ENCODE measurements at regions not wholly inside any gene's neighbourhood (a gene's known extent, or its start where the extent isn't known, plus 50 kb on each side); places are given as distances from the start of the nearest gene placed in this dataset.

DNA sequence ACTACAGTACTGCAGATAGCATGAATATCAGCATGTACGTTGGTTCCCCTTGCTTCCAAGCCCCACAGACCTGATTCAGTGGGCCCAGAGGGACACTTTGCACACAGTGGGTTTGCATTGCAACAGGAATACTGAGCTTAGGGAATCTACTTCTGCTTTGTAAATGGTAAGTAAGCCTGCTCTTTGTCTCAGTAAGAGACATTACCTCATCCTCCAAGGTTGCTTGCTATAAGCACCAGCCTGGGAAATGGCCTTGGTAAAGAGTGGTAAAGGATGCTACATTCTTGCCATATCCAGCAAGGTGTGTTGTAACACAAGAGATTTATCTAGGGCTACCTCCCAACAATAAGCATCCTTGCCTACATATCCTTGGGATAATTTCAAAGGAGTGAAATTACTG lies 730.5 kb downstream of the INHBA start:
- Histone ChIP-seq H3K27ac (ENCODE audit: low read depth in 1 of 3, low read length in 2 of 3) (no peak overlapping the region), H3K4me1 (ENCODE audit: control insufficient read depth in 3 of 3, insufficient read depth in 2 of 3, low read depth in 1 of 3, low read length in 2 of 3) (no peaks in the 10 kb centered on the region), H3K9me3 (ENCODE audit: control insufficient read depth in 2 of 2, insufficient read depth in 1 of 2, low read depth in 1 of 2, low read length in 1 of 2) (no peaks in the 10 kb centered on the region), H3K36me3 (ENCODE audit: control insufficient read depth in 3 of 3, insufficient read depth in 2 of 3, low read depth in 1 of 3, low read length in 3 of 3) (no peaks in the 10 kb centered on the region), H3K27me3 (ENCODE audit: control insufficient read depth in 3 of 3, insufficient read depth in 3 of 3, low read length in 3 of 3) (no peaks in the 10 kb centered on the region), H3K4me3 (ENCODE audit: low read depth in 1 of 3, low read length in 3 of 3) (no peak overlapping the region)
- 81 to 86% (median 84%) methylated on average over 1 of the region's 1 CpG for WGBS, 3 donors
- no peak for FAIRE-seq
- DNase-seq: no peak

DNA sequence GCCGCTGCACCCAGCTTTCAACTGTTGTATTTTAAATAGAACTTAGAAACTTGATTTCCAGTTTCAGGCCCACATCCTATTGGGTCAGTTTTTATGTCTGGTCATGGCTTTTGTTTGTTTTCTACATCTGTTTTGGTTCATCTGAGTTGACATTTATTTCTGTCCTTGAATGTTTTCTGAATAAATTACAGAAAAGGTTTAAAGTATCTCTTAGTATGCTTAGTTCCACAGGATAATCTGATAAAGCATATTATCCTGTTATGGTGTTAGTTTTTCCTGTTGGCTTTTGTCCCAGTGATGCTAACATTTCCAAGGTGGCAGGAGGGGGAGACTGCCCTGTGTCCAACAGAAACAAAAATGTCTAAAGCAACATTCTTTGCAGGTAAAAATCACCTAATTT lies 733.2 kb downstream of the INHBA start:
- Histone ChIP-seq H3K4me3 (ENCODE audit: low read depth in 1 of 3, low read length in 3 of 3) (no peak overlapping the region), H3K27ac (ENCODE audit: low read depth in 1 of 3, low read length in 2 of 3) (no peak overlapping the region)
- no peak for DNase-seq

DNA sequence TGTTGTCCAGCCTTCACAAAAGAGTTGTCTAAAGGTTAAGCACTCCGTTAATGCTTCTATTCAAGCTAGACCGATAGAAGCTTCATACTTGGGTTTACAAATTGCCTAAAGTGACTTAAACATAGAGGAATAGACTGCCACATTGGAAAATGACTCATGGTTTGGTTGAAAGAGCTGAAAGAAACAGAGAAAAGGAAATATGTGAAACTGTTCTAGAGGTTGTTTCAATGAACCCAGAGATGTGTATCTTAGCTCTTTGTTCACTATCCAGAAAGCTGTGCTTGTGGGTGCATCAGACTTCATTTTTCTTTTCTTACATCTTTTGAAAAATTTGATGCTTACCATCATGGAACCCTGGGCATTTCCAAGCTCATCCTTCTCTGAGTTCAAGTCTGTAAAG lies 736.2 kb downstream of the INHBA start:
- 81 to 92% (median 89%) methylated on average over 2 of the region's 2 CpGs for WGBS, 3 donors
- Histone ChIP-seq H3K36me3 (ENCODE audit: control insufficient read depth in 3 of 3, insufficient read depth in 2 of 3, low read depth in 1 of 3, low read length in 3 of 3) (no peaks in the 10 kb centered on the region), H3K4me1 (ENCODE audit: control insufficient read depth in 3 of 3, insufficient read depth in 2 of 3, low read depth in 1 of 3, low read length in 2 of 3) (no peaks in the 10 kb centered on the region), H3K4me3 (ENCODE audit: low read depth in 1 of 3, low read length in 3 of 3) (no peak overlapping the region), H3K27ac (ENCODE audit: low read depth in 1 of 3, low read length in 2 of 3) (no peak overlapping the region), H3K27me3 (ENCODE audit: control insufficient read depth in 3 of 3, insufficient read depth in 3 of 3, low read length in 3 of 3) (no peaks in the 10 kb centered on the region), H3K9me3 (ENCODE audit: control insufficient read depth in 2 of 2, insufficient read depth in 1 of 2, low read depth in 1 of 2, low read length in 1 of 2) (no peaks in the 10 kb centered on the region)
- DNase-seq (no peak), FAIRE-seq (no peak)

More for the DNA sequence above, 733.2 kb downstream of the INHBA start:
- 61 to 74% (median 70%) methylated on average over 1 of the region's 1 CpG for WGBS, 3 donors
- Histone ChIP-seq H3K4me1 (ENCODE audit: control insufficient read depth in 3 of 3, insufficient read depth in 2 of 3, low read depth in 1 of 3, low read length in 2 of 3) (no peaks in the 10 kb centered on the region), H3K36me3 (ENCODE audit: control insufficient read depth in 3 of 3, insufficient read depth in 2 of 3, low read depth in 1 of 3, low read length in 3 of 3) (no peaks in the 10 kb centered on the region), H3K27me3 (ENCODE audit: control insufficient read depth in 3 of 3, insufficient read depth in 3 of 3, low read length in 3 of 3) (no peaks in the 10 kb centered on the region), H3K9me3 (ENCODE audit: control insufficient read depth in 2 of 2, insufficient read depth in 1 of 2, low read depth in 1 of 2, low read length in 1 of 2) (no peaks in the 10 kb centered on the region)
- FAIRE-seq: no peak

DNA sequence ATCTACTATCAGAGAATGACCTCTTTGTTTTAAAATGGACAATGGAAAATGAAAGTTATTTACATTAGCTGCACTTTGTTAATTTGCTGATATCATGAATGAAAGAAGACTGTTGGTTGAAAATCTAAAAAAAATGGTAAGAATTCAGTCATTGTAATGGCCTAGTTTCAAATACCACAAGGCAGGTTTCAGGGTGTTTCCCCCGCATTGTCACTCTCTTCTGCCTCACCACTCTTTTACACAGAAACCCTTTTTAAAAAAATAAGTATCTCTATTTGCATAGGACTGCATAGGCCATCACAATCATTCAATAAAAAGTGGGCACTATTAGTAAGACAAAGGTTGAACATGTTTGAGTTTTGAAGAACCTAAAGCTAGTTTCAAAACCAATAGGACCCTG lies 737.1 kb downstream of the INHBA start:
- DNase-seq: no peak
- 84 to 91% (median 88%) methylated on average over 1 of the region's 1 CpG for WGBS, 3 donors
- Histone ChIP-seq H3K4me3 (ENCODE audit: low read depth in 1 of 3, low read length in 3 of 3) (no peak overlapping the region), H3K4me1 (ENCODE audit: control insufficient read depth in 3 of 3, insufficient read depth in 2 of 3, low read depth in 1 of 3, low read length in 2 of 3) (no peaks in the 10 kb centered on the region), H3K27me3 (ENCODE audit: control insufficient read depth in 3 of 3, insufficient read depth in 3 of 3, low read length in 3 of 3) (no peaks in the 10 kb centered on the region), H3K27ac (ENCODE audit: low read depth in 1 of 3, low read length in 2 of 3) (no peak overlapping the region), H3K9me3 (ENCODE audit: control insufficient read depth in 2 of 2, insufficient read depth in 1 of 2, low read depth in 1 of 2, low read length in 1 of 2) (no peaks in the 10 kb centered on the region), H3K36me3 (ENCODE audit: control insufficient read depth in 3 of 3, insufficient read depth in 2 of 3, low read depth in 1 of 3, low read length in 3 of 3) (no peaks in the 10 kb centered on the region)
- no peak for FAIRE-seq

DNA sequence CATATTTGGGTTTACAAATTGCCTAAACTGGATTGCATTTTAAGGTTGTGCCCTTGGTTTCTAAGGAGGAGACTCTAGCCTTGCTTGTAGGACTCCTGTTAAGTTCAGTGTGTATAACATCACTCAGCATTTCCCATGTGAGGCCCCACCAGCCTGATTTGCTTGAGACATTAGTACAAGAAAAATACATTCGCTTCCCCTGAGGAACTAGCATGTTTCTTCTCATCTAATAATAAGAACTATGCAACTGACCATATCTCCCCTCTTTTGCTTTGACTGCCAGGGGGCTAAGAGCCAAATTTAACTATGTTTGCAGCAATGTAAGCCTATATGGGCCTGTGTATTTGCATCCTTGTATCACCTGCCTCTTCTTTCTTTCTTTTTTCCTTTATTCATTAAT lies 737.9 kb downstream of the INHBA start:
- no peaks in the 10 kb centered on the region for H3K36me3 ChIP-seq (ENCODE audit: control insufficient read depth in 3 of 3, insufficient read depth in 2 of 3, low read depth in 1 of 3, low read length in 3 of 3)
- FAIRE-seq: no peak
- H3K4me3 ChIP-seq (ENCODE audit: low read depth in 1 of 3, low read length in 3 of 3): no peak overlapping the region
- H3K27ac ChIP-seq (ENCODE audit: low read depth in 1 of 3, low read length in 2 of 3): no peak overlapping the region
- DNase-seq: no peak
- H3K4me1 ChIP-seq (ENCODE audit: control insufficient read depth in 3 of 3, insufficient read depth in 2 of 3, low read depth in 1 of 3, low read length in 2 of 3): no peaks in the 10 kb centered on the region
- H3K9me3 ChIP-seq (ENCODE audit: control insufficient read depth in 2 of 2, insufficient read depth in 1 of 2, low read depth in 1 of 2, low read length in 1 of 2): no peaks in the 10 kb centered on the region
- no peaks in the 10 kb centered on the region for H3K27me3 ChIP-seq (ENCODE audit: control insufficient read depth in 3 of 3, insufficient read depth in 3 of 3, low read length in 3 of 3)
- 43 to 92% (median 57%) methylated on average over 1 of the region's 1 CpG for WGBS, 3 donors

DNA sequence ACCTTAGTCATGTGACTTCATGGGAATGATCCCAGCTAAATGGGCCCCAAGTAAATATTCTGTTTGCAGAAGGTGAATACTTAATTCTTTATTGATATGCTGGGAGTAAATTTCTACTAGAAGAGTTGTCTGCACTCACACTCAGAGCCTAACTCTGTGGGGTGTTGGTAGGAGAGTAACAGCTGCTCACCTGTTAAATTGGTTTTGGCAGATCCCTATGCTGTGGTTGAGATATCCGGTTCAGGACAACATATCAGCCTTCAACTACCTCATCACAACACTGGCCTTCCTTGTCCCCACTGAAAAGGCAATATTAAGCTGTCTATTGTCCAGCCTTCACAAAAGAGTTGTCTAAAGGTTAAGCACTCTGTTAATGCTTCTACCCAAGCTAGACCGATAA lies 738.3 kb downstream of the INHBA start:
- Histone ChIP-seq H3K27ac (ENCODE audit: low read depth in 1 of 3, low read length in 2 of 3) (no peak overlapping the region), H3K27me3 (ENCODE audit: control insufficient read depth in 3 of 3, insufficient read depth in 3 of 3, low read length in 3 of 3) (no peaks in the 10 kb centered on the region), H3K36me3 (ENCODE audit: control insufficient read depth in 3 of 3, insufficient read depth in 2 of 3, low read depth in 1 of 3, low read length in 3 of 3) (no peaks in the 10 kb centered on the region), H3K4me3 (ENCODE audit: low read depth in 1 of 3, low read length in 3 of 3) (no peak overlapping the region), H3K9me3 (ENCODE audit: control insufficient read depth in 2 of 2, insufficient read depth in 1 of 2, low read depth in 1 of 2, low read length in 1 of 2) (peaks cover 0 to under 1% of the 10 kb centered on the region in 2 donors), H3K4me1 (ENCODE audit: control insufficient read depth in 3 of 3, insufficient read depth in 2 of 3, low read depth in 1 of 3, low read length in 2 of 3) (no peaks in the 10 kb centered on the region)
- DNase-seq (no peak), FAIRE-seq (no peak)
- WGBS, 3 donors: 79 to 90% (median 85%) methylated on average over 2 of the region's 2 CpGs

DNA sequence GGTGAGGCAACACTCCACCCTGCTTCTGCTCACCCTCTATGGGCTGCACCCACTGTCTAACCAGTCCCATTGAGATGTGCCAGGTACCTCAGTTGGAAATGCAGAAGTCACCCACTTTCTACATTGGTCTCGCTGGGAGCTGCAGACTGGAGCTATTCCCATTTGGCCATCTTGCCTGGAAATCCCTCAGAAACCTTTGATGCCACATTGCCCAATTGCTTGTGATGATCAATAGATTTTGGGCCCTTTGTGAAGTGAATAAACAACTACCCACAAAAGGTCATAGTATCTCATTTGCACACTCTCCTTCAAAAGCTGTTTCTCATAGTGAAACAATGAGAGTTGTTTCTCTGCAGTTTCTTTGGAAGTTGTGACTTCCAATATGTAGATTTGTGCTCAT lies 742.9 kb downstream of the INHBA start:
- no peak overlapping the region for H3K27ac ChIP-seq (ENCODE audit: low read depth in 1 of 3, low read length in 2 of 3)
- FAIRE-seq: no peak
- 53 to 79% (median 71%) methylated on average over 1 of the region's 1 CpG for WGBS, 3 donors
- no peaks in the 10 kb centered on the region for H3K36me3 ChIP-seq (ENCODE audit: control insufficient read depth in 3 of 3, insufficient read depth in 2 of 3, low read depth in 1 of 3, low read length in 3 of 3)
- no peak for DNase-seq
- H3K4me1 ChIP-seq (ENCODE audit: control insufficient read depth in 3 of 3, insufficient read depth in 2 of 3, low read depth in 1 of 3, low read length in 2 of 3): no peaks in the 10 kb centered on the region
- H3K4me3 ChIP-seq (ENCODE audit: low read depth in 1 of 3, low read length in 3 of 3): no peak overlapping the region
- peaks cover 0 to 7% of the 10 kb centered on the region in 2 donors for H3K9me3 ChIP-seq (ENCODE audit: control insufficient read depth in 2 of 2, insufficient read depth in 1 of 2, low read depth in 1 of 2, low read length in 1 of 2)
- H3K27me3 ChIP-seq (ENCODE audit: control insufficient read depth in 3 of 3, insufficient read depth in 3 of 3, low read length in 3 of 3): no peaks in the 10 kb centered on the region

DNA sequence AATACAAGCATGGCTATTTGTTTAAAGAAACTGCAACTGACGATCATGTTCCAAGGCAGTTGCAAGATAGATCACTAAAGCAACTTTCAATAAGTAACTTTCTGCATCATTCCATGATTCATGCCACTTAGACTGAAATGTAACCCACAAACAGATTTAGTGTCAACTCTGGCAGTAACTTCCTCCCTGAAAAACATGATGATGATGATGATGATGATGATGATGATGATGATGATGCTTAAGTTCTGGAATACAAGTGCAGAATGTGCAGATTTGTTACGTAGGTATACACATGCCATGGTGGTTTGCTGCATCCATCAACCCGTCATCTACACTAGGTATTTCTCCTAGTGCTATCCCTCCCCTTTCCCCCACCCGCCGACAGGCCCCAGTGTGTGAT lies 754.7 kb downstream of the INHBA start:
- no peak for DNase-seq
- no peak overlapping the region for H3K27ac ChIP-seq (ENCODE audit: low read depth in 1 of 3, low read length in 2 of 3)
- no peak for FAIRE-seq
- H3K4me3 ChIP-seq (ENCODE audit: low read depth in 1 of 3, low read length in 3 of 3): no peak overlapping the region
- no peaks in the 10 kb centered on the region for H3K27me3 ChIP-seq (ENCODE audit: control insufficient read depth in 3 of 3, insufficient read depth in 3 of 3, low read length in 3 of 3)
- no peaks in the 10 kb centered on the region for H3K4me1 ChIP-seq (ENCODE audit: control insufficient read depth in 3 of 3, insufficient read depth in 2 of 3, low read depth in 1 of 3, low read length in 2 of 3)
- no peaks in the 10 kb centered on the region for H3K36me3 ChIP-seq (ENCODE audit: control insufficient read depth in 3 of 3, insufficient read depth in 2 of 3, low read depth in 1 of 3, low read length in 3 of 3)
- peaks cover 2 to 16% of the 10 kb centered on the region in 2 donors for H3K9me3 ChIP-seq (ENCODE audit: control insufficient read depth in 2 of 2, insufficient read depth in 1 of 2, low read depth in 1 of 2, low read length in 1 of 2)
- WGBS, 3 donors: 85 to 89% (median 86%) methylated on average over 4 to 5 of the region's 5 CpGs

DNA sequence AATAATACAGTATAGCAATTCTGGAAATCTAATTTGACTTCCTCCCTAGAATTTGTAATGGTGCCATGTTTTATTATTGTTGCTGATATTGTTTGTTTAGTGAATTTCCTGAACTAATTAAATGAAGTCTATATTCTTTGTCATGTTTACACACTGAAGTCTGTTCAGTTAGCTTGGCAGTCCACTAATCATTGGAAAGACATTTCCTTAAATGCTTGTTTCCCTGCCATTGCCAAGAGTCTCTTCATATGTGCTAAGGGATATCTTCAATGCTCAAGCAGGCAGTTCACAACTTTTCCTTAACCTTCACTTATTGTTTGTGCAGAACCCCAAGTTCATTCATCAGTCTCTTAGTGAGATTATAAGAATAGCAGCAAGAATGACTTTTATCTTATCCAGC lies 755.3 kb downstream of the INHBA start:
- H3K4me1 ChIP-seq (ENCODE audit: control insufficient read depth in 3 of 3, insufficient read depth in 2 of 3, low read depth in 1 of 3, low read length in 2 of 3): no peaks in the 10 kb centered on the region
- H3K9me3 ChIP-seq (ENCODE audit: control insufficient read depth in 2 of 2, insufficient read depth in 1 of 2, low read depth in 1 of 2, low read length in 1 of 2): peaks cover 2 to 16% of the 10 kb centered on the region in 2 donors
- H3K4me3 ChIP-seq (ENCODE audit: low read depth in 1 of 3, low read length in 3 of 3): no peak overlapping the region
- H3K27me3 ChIP-seq (ENCODE audit: control insufficient read depth in 3 of 3, insufficient read depth in 3 of 3, low read length in 3 of 3): no peaks in the 10 kb centered on the region
- DNase-seq (no peak), FAIRE-seq (no peak)
- H3K36me3 ChIP-seq (ENCODE audit: control insufficient read depth in 3 of 3, insufficient read depth in 2 of 3, low read depth in 1 of 3, low read length in 3 of 3): no peaks in the 10 kb centered on the region
- H3K27ac ChIP-seq (ENCODE audit: low read depth in 1 of 3, low read length in 2 of 3): no peak overlapping the region
